ENCODE measurements at regions not wholly inside any gene's neighbourhood (a gene's known extent, or its start where the extent isn't known, plus 50 kb on each side); places are given as distances from the start of the nearest gene placed in this dataset.

DNA sequence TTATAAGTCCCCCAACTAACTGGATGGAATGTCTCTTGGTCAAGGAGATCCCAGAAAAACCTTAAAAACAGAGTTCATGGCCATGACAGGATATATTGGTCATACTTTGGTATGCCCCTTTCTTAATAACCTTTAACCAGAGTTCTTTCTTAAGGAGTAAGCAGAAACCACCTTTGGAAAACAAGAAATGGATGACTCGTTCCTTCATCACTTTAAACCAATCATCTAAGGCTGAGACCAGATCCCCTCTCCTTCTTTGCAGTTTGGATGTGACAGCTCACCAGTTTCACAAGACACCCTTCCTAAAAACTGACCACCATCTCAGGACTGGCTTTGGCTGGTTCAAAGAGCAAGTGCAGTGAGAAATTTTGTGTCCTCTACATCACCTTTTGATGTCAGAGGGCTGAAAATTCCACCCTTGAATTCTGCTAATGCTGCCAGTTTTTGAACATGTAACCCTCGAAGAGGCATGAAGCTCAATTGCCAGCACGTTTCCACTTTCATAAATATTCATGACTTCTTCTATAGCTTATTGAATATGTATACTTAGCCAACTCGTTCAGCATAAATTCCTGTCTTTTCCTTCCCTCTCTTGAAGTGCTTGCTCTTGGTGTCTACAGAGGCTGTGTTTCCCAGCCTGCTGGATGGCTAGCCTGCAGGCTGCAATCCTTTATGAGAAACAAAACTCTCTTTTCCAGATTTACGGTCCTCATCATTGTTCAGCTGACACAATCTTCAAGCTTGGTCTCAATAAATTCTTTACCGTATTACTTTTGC is 1323.5 kb upstream of the TMEFF2 start:
- Histone ChIP-seq H3K4me1 (ENCODE audit: insufficient read depth, low read length) (peaks cover 10% of the 10 kb centered on the region), H3K4me2 (ENCODE audit: low read length) (peak overlapping the region; percentile 69), H2AFZ (ENCODE audit: low read depth, low read length) (peak overlapping the region; percentile 54), H3K27ac (ENCODE audit: low read depth, low read length) (peak overlapping the region; percentile 64), H3K36me3 (ENCODE audit: insufficient read depth, low read length) (no peaks in the 10 kb centered on the region), H3K27me3 (ENCODE audit: insufficient read depth, low read length) (no peaks in the 10 kb centered on the region), H3K9me3 (ENCODE audit: insufficient read depth, low read depth, low read length) (no peaks in the 10 kb centered on the region), H3K79me2 (ENCODE audit: insufficient read depth, low read length) (no peaks in the 10 kb centered on the region), H4K20me1 (ENCODE audit: insufficient read depth, low read length) (no peaks in the 10 kb centered on the region), H3K4me3 (ENCODE audit: insufficient read depth, low read depth, low read length) (peak overlapping the region; percentile 29), H3K9ac (ENCODE audit: low read length) (peak overlapping the region; percentile 29)
- no peaks in the 10 kb centered on the region for H3K27me3 Mint-ChIP-seq (ENCODE audit: low read depth, unreplicated experiment)
- TF ChIP-seq EZH2 (IDR thresholded peaks at IDR 0.05; ENCODE audit: insufficient read depth, low read length), result no peak
- TF ChIP-seq, protein P1, sequence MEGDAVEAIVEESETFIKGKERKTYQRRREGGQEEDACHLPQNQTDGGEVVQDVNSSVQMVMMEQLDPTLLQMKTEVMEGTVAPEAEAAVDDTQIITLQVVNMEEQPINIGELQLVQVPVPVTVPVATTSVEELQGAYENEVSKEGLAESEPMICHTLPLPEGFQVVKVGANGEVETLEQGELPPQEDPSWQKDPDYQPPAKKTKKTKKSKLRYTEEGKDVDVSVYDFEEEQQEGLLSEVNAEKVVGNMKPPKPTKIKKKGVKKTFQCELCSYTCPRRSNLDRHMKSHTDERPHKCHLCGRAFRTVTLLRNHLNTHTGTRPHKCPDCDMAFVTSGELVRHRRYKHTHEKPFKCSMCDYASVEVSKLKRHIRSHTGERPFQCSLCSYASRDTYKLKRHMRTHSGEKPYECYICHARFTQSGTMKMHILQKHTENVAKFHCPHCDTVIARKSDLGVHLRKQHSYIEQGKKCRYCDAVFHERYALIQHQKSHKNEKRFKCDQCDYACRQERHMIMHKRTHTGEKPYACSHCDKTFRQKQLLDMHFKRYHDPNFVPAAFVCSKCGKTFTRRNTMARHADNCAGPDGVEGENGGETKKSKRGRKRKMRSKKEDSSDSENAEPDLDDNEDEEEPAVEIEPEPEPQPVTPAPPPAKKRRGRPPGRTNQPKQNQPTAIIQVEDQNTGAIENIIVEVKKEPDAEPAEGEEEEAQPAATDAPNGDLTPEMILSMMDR (IDR thresholded peaks at IDR 0.05; ENCODE audit: insufficient read depth, low read depth, low read length), result no peak
- H3K9me3 Mint-ChIP-seq (ENCODE audit: unreplicated experiment), result no peaks in the 10 kb centered on the region
- H3K27ac Mint-ChIP-seq (ENCODE audit: unreplicated experiment), result peak overlapping the region; percentile 59
- H3K4me1 Mint-ChIP-seq (ENCODE audit: low read depth, unreplicated experiment), result peaks cover 11% of the 10 kb centered on the region
- DNase-seq (ENCODE audit: low read depth), result peak; percentile 92
- no peak overlapping the region for H3K4me3 Mint-ChIP-seq (ENCODE audit: unreplicated experiment)
- H3K36me3 Mint-ChIP-seq (ENCODE audit: low read depth, unreplicated experiment), result no peaks in the 10 kb centered on the region
- no peak for FAIRE-seq

DNA sequence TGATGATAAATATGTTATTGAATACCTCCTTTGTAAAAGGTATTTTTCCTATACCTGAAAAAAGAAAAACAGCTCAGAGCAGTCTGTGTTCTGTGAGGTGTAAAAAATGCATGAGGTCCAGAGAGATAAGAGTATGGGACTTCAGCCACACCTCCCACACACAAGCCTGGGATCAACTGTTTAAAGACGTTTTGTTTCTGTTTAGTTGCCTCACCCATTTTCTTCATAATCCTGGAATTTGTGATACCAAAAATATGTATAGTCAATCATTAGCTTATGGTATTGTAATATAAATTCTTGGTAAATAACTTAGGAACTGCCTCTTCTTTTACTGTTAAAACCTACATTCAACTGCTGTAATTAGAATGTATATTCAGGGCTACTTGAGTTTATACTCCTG is 1322.9 kb upstream of the TMEFF2 start:
- Mint-ChIP-seq H3K36me3 (ENCODE audit: low read depth, unreplicated experiment) (no peaks in the 10 kb centered on the region), H3K4me1 (ENCODE audit: low read depth, unreplicated experiment) (peaks cover 11% of the 10 kb centered on the region), H3K4me3 (ENCODE audit: unreplicated experiment) (no peak overlapping the region), H3K27ac (ENCODE audit: unreplicated experiment) (peak overlapping the region; percentile 59), H3K27me3 (ENCODE audit: low read depth, unreplicated experiment) (no peaks in the 10 kb centered on the region), H3K9me3 (ENCODE audit: unreplicated experiment) (no peaks in the 10 kb centered on the region)
- Histone ChIP-seq H3K27ac (ENCODE audit: low read depth, low read length) (peak overlapping the region; percentile 56), H3K4me1 (ENCODE audit: insufficient read depth, low read length) (peaks cover 10% of the 10 kb centered on the region), H4K20me1 (ENCODE audit: insufficient read depth, low read length) (no peaks in the 10 kb centered on the region), H3K9me3 (ENCODE audit: insufficient read depth, low read depth, low read length) (no peaks in the 10 kb centered on the region), H3K79me2 (ENCODE audit: insufficient read depth, low read length) (no peaks in the 10 kb centered on the region), H3K4me3 (ENCODE audit: insufficient read depth, low read depth, low read length) (no peak overlapping the region), H2AFZ (ENCODE audit: low read depth, low read length) (no peak overlapping the region), H3K27me3 (ENCODE audit: insufficient read depth, low read length) (no peaks in the 10 kb centered on the region), H3K4me2 (ENCODE audit: low read length) (peak overlapping the region; percentile 69), H3K9ac (ENCODE audit: low read length) (no peak overlapping the region), H3K36me3 (ENCODE audit: insufficient read depth, low read length) (no peaks in the 10 kb centered on the region)
- DNase-seq (ENCODE audit: low read depth) (peak; percentile 70), FAIRE-seq (no peak)
- TF ChIP-seq EZH2 (IDR thresholded peaks at IDR 0.05; ENCODE audit: insufficient read depth, low read length), result no peak
- TF ChIP-seq, protein P1 (IDR thresholded peaks at IDR 0.05; ENCODE audit: insufficient read depth, low read depth, low read length), result no peak

DNA sequence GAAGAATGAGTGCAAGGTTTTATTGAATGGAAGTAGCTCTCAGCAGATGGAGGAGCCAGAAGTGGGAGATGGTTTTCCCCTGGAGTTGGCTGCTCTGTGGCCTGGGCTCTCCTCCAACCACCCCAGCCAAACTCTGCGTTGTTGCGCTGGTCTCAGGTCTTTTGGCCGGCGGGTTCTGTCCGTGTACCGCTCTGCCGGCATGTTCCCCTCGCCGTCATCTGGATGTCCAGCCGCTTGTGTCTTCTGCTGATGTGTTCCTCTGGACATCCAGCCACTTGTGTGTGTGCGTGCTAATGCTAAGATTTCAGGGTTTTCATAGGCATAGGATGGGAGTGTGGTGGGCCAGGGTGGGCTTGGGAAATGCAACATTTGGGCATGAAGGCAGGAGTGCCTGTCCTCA is 1311.3 kb upstream of the TMEFF2 start:
- Histone ChIP-seq H3K79me2 (ENCODE audit: insufficient read depth, low read length) (no peaks in the 10 kb centered on the region), H3K27ac (ENCODE audit: low read depth, low read length) (no peak overlapping the region), H3K9me3 (ENCODE audit: insufficient read depth, low read depth, low read length) (no peaks in the 10 kb centered on the region), H3K4me2 (ENCODE audit: low read length) (no peak overlapping the region), H3K27me3 (ENCODE audit: insufficient read depth, low read length) (no peaks in the 10 kb centered on the region), H3K36me3 (ENCODE audit: insufficient read depth, low read length) (no peaks in the 10 kb centered on the region), H3K4me3 (ENCODE audit: insufficient read depth, low read depth, low read length) (no peak overlapping the region), H4K20me1 (ENCODE audit: insufficient read depth, low read length) (no peaks in the 10 kb centered on the region), H2AFZ (ENCODE audit: low read depth, low read length) (no peak overlapping the region), H3K9ac (ENCODE audit: low read length) (no peak overlapping the region), H3K4me1 (ENCODE audit: insufficient read depth, low read length) (no peaks in the 10 kb centered on the region)
- no peaks in the 10 kb centered on the region for H3K4me1 Mint-ChIP-seq (ENCODE audit: low read depth, unreplicated experiment)
- no peak overlapping the region for H3K4me3 Mint-ChIP-seq (ENCODE audit: unreplicated experiment)
- no peaks in the 10 kb centered on the region for H3K27me3 Mint-ChIP-seq (ENCODE audit: low read depth, unreplicated experiment)
- DNase-seq (ENCODE audit: low read depth) (no peak), FAIRE-seq (no peak)
- no peaks in the 10 kb centered on the region for H3K36me3 Mint-ChIP-seq (ENCODE audit: low read depth, unreplicated experiment)
- H3K9me3 Mint-ChIP-seq (ENCODE audit: unreplicated experiment), result no peaks in the 10 kb centered on the region
- H3K27ac Mint-ChIP-seq (ENCODE audit: unreplicated experiment), result no peak overlapping the region
- no peak for TF ChIP-seq EZH2 (IDR thresholded peaks at IDR 0.05; ENCODE audit: insufficient read depth, low read length)
- TF ChIP-seq, protein P1 (IDR thresholded peaks at IDR 0.05; ENCODE audit: insufficient read depth, low read depth, low read length), result no peak
